Stimulated activated CD4-positive, alpha-beta T cell treated with anti-CD3 and anti-CD28 coated beads, TNF-alpha, amount 100 ng/mL, for 48 hours (primary cell): ENCODE measurements at regions not wholly inside any gene's neighbourhood (a gene's known extent, or its start where the extent isn't known, plus 50 kb on each side); places are given as distances from the start of the nearest gene placed in this dataset.
A peak's percentile ranks its signal among the peaks of the same experiment; 100 is the strongest.
"Not testable (repeated sequence)": the region's sequence is repeated elsewhere in the genome, so short reads cannot be mapped to it uniquely, and the experiment has no call there.

Source experiments
- DNase-seq, 3 donors: peaks; one replicate each; pipeline ENCODE4 v3.0.0-alpha.2; 2020; ENCODE audit warnings: low read depth in 3 of 3

DNA sequence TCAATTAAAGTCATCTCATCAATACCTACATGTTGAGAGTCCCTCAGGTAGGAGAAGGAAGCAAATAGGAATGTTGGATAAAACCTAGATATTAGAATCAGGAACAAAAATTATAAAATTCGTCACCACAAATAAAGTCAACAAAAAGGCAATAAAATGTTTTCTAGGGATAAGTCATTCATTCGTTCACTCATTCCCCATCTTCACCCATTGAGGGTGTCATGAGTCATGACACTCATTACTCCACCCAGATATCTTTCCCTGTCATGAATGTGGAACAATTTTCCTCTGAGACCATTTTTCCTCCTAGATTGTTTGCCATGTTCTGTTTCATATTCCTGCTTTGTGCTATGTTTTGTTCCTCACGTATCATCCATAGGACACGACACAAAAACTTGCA, 50.9 kb upstream of the OLIG3 start:
- no peak for DNase-seq

DNA sequence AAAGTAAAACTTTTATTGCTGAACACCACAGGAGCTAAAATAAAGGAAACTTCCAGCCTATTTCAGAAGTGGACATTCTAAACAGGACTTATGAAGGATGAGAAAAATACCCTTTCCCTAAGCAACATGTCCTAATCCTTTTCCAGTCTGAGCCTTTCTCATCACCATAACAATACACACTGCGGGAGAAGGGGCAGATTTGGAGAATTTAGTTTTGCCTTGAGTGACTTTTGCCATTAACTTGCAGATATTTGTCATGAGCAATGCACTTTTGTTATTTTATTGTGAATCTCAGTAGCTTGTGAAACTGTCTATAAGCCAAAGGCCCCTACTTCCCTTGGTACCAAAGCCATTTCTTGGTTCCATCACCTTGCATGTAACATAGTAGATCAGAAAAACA, 53.0 kb upstream of the OLIG3 start:
- DNase-seq, result no peak

DNA sequence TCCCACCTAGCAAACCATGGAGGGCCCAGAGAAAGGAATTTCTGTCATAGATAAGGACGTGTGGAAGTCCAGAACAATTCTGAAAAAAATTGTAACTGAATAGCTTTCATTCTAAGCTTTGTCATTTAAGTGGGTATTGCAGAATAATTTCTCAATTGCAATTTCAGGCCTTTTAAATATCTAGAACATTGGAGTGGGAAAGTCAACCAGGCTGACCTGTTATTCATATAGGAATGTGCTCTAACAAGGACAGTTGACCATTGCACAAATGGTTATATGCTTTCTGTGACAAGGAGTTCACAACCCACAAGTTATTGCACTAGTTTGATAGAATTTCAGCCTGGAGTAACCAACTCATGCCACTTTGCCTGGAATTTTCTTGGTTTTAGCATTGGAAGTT, 53.4 kb upstream of the OLIG3 start:
- DNase-seq, result no peak

DNA sequence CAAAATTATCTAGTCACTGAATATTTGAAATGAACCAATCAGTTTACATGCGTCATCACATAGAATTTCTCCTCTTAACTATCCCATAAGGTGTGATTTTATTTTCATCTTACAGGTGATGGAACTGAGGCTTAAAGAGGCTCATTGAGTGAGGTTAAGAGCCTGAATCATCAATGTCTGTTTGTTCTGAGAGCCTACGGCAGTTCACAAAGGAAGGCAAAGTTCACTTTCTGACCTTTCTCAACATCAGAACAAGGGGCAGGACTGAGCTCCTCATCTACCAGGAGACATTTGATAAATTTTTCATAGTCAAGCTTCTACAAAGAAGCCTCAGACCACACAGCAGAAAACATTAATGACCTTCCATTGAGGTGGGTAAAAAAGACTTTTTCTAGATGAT, 54.9 kb upstream of the OLIG3 start:
- no peak for DNase-seq

DNA sequence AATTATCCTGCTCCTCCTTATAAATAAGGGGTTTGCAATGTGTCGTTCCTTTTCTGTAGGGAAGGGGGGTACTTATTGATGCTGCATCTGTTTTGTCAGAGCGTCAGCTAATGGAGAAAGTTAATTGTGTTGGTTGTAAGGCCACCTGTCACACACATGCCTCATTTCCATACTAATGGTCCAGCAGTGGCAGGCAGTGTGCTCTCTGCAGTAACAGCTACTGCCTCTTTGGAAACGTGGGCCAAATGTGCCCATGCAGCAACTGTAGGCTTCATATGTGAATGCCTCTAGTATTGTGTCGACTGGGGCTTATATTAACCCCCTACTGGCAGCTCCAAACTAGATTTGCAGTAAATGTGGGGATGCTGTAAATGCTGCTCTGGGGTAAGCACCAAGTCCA, 56.3 kb upstream of the OLIG3 start:
- no peak for DNase-seq

DNA sequence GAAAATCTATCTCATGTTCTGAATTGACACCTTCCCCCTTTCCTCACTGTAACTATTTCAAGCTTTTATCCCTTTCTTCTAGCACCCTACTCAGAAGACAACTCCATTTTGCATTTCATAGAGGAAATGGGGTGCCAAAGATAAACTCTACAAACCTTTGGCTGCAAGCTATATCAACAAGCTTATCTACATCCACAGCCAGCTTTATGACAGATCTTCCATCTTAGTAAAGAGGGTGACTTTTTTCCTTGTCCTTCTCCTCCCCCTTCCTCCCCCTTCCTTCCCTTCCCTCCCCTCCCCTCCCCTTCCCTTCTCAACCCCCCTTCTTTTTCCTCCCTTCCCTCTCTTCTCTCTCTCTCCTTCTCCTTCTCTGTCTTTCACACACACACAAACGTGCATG, 58.0 kb upstream of the OLIG3 start:
- DNase-seq, result no peak

DNA sequence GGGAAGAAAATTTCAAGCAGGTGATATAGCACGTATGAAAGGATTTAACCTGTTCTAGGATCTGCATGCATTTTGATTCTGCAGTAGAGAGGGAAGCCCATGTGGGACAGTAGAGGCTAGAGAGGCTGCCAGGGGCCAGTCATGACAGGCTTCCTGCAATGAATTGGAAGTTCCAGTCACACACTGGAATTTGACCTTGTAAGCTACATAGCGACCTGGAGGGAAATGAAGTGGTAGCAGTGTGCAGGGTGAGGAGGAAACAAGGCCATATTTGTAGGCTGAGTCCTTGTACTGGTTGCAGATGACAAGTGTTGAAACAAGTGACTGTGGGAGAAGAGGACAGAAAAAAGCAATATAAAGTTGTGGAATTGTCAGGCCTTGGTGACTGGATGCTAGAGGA, 58.6 kb upstream of the OLIG3 start:
- DNase-seq, result no peak

DNA sequence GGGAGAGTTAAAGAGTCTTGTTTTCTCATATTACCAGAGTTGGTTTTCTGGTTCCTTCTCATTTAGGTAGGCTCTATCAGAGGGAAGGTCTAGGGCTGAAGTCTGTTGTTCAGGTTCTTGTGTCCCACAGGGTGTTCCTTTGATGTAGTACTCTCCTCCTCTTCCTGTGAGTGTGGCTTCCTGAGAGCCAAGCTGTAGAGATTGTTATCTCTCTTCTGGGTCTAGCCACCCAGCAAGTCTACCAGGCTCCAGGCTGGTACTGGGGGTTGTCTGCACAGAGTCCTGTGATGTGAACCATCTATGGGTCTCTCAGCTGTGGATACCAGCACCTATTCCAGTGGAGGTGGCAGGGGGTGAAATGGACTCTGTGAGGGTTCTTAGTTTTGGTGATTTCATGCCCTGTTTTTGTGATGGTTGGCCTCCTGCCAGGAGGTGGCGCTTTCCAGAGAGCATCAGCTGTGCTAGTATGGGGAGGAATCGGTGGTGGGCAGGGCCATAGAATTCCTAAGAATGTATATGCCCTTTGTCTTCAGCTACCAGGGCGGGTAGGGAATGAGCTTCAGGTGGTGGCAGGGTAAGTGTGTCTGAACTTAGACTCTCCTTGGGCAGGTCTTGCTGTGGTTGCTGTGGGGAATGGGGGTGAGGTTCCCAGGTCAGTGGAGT, 65.5 kb upstream of the OLIG3 start:
- DNase-seq, result peak in 1 of 3 donors; percentile 9

DNA sequence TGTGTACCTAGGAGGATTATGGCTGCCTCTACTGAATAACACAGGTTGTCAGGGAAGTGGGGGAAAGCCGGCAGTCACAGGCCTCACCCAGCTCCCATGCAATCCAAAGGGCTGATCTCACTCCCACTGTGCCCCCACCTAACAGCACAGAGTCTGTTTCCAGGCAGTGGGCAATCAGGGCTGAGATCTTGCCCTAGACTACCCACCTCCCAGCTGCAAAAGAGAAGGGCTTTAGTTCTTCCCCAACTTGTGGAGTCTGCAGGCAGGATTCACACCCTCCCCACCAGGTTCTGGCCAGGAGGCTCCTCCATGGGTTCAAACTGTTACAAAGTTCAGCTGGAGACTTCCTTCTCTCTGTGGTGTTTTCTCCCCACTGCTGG, 66.0 kb upstream of the OLIG3 start:
- DNase-seq, result no peak

DNA sequence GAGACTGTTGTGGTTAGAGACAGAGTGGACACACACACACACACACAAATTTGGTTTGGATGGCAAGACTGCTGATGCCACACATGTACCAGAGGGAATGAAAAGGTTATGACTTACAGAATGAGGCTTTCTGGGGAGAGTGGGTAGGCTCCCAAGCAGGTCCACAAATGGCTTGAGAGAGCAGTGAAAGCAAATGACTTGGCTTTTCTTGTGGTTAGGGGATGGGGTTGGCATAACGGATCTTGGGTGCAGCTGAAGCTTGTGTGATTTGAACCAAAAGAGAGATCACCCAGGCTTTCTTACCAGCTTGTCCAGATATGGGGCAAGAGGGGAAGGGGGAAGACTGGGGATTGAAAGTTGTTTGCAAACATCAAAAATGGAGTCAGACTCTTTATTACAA, 73.9 kb upstream of the OLIG3 start:
- DNase-seq, result no peak

DNA sequence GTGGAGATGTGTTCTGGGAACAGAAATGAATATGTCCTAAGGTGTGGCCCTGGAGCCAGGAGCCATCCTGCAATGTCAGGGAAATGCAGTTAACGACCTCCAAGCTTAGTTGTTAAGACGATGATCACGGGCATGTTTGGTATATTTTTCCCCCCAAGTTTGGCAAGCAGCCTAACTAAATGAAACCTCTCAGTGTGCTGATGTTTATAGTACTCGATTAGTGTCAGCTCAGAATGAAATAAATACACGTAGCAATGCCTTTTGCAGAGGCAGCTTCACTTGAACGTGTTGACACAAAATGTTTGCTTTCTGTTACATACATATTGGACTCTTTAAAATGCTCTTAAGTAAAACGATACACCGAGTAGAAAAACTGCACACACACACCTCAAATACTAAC, 76.2 kb upstream of the OLIG3 start:
- no peak for DNase-seq

DNA sequence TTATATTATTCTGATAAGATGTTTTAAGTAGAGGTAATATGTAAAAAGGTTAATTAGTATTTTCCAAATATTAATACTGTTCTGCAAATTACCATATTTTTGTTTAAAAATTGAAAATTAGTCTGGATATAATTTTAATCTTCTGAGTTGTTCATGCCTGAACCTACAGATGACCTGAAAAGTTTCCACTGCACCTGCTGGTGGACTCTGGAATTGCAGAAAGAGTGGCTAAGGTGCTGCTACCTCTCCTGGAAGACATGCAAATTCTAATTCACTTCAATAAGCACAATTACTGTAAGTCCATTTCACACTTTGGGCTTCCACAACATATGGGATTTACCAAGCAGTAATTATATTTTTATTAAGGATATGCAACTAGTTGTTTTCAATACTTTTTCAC, 77.7 kb upstream of the OLIG3 start:
- peak; percentile 17 to 52 (median 48) for DNase-seq

DNA sequence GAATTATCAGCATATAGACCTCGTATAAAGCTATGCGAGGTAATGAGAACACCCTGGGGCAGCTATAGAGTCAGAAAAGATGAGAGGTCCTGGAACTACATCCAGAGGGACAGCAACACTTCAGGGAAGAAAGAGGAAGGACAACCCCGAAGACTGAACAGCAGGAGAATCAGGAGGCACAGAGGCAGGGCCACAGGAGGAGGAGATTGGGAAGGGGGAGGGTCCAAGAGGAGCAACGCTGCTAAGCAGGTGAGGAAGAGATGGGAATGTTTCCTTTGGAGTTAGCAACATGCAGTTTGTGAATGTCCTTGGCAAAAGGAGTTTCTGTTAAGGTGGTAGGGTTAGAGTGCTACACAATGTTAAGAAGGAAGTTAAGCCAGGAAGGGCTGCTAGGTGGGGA, 79.5 kb upstream of the OLIG3 start:
- no peak for DNase-seq

DNA sequence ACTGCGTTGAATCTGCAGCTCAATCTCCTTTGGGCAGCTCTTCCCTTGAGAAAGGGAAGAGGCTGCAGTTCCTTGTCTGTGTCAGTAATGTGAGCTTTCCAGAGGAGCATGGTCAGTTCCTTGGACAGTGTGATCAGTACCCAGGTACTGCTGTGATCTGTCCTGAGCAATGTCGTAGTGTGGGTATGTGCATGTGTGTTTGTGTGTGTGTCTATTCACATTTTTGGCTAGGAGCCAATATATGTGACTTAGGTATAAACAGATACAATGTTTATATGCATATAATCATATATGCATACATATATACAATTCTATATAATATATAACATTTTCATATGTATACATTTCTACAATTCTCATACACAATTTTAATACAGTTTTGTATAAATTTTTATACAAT, 85.4 kb upstream of the OLIG3 start:
- DNase-seq, result no peak

DNA sequence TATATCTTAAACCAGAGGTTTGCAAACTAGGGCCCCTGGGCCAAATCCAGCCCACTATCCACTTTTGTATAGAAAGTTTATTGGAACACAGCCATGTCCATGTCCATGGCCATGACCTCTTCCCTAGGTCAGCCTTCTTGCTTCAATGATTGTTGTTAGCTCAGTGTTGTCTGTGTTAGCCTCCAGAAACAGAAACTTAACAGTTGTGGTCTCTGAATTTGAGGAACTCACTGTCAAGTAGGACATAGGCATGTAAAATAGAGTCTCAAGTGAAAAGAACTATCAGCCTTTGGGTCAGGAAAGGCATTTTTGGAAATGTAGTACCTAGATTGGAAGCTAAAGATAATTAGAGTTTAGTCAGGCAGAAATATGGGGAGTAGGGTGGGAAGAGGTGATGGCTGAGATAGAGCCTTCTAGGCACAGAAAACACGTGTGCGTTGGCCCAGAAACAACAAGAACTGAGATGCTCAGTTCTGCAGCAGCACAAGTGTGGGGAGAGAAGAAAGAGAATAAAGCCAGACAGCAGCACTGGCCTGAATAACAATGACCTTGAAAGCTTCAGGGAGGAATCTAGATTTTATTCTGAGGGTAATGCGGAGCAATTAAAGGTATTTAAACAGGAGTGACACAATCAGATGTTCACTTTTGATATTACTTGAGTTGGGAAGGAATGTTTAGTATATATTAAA, 87.0 kb upstream of the OLIG3 start:
- no peak for DNase-seq

DNA sequence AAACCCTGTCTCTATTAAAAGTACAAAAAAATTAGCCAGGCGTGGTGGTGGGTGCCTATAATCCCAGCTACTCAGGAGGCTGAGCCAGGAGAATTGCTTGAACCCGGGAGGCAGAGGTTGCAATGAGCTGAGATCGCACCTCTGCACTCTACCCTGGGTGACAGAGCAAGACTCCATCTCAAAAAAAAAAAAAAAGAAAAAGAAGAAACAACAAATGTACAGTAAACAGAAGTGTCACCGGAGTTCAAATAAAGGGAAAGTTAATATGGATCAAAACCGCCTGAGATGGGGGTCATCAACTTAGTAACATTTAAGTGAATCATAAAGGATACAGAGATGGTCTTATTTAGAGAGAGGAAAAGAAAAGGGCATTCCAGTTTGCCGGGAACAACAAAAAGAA, 89.3 kb upstream of the OLIG3 start:
- DNase-seq, result not testable (repeated sequence)

DNA sequence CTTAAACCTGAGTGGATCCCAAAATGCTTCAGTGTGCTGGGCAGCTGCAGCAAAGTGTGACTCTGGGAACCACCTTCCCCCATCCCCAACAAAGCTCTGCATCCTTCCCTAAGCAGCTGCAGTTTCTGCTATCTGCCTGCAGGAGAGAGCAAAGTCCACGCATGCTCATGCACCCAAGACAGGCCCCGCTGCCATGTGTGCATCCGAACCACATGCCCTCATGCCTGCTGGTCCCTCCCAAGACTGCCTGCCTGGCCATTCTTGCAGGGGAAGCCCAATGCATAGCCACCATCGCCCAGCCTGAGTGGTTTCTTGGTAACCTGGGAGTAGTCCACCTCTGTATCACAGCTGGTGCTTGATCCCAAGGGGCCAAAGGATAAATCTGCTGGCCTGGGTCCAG, 94.3 kb upstream of the OLIG3 start:
- no peak for DNase-seq

DNA sequence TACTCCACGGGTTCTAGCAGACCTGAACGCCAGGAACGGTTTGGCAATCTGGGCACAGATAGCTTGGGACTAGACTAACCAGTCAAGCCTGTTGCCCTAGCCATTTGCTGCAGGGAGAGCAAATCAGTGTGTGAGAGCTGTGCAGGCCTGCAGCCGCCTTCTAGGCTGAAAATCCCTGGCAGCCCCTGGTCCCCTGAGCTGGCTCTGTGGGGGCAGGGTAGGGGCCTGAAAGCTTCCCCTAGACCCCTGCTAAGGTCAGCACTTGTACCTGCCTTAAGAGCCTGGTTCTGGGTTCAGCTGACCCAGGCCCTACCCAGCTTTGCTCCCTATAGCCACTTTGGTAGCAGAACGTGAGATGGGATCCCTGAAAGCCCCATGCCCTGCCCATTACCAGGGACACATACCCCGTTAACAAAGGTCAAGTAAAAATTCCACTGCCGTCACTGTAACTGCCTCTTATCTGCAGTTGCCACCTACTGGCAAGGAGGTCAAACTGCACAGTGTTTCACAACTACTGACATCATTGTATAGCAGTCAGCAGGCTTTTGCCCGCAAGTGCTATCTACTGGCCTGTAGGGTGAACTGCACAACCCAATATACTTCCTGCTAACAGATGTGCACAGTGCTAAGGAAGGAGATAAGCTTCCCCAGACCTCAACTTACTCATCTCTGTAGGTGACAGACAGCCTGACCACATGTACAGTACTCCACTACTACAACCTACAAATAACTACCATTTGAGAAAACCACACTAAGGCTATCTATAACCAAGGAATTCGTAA, 95.1 kb upstream of the OLIG3 start:
- DNase-seq, result peak; percentile 17 to 48 (median 19)

DNA sequence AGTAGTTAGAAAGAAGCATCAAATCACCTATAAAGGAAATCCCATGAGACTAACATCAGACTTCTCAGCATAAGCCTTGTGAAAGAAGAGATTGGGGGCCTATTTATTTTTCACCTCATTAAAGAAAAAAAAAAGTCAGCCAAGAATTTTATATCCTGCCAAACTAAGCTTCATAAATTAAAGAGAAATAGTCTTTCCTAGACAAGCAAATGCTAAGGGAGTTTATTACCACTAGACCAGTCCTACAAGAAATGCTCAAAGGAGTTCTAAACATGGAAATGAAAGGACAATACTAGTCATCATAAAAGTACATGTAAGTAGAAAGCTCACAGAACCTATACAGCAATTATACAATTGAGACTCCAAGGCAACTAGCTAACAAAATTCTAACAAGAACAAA, 96.5 kb upstream of the OLIG3 start:
- DNase-seq, result no peak

DNA sequence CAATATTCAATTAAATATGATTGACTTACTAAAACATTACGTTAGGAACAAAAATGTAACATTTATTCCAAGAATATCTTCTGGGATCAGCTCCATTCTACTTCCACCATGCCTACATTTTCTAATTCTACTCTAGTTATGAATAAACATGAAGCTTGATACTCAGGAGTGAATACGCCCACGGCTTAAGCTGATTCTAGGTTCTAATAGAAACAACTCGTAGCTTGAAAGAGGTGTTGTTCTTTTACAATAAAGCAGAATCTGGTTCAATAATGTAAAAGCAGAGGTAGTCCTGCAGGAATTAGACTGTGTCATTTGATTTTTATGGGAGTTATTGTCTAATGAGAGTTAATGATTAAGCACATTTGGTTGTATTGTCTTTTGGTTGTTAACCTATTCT, 107.3 kb upstream of the OLIG3 start:
- DNase-seq, result no peak

DNA sequence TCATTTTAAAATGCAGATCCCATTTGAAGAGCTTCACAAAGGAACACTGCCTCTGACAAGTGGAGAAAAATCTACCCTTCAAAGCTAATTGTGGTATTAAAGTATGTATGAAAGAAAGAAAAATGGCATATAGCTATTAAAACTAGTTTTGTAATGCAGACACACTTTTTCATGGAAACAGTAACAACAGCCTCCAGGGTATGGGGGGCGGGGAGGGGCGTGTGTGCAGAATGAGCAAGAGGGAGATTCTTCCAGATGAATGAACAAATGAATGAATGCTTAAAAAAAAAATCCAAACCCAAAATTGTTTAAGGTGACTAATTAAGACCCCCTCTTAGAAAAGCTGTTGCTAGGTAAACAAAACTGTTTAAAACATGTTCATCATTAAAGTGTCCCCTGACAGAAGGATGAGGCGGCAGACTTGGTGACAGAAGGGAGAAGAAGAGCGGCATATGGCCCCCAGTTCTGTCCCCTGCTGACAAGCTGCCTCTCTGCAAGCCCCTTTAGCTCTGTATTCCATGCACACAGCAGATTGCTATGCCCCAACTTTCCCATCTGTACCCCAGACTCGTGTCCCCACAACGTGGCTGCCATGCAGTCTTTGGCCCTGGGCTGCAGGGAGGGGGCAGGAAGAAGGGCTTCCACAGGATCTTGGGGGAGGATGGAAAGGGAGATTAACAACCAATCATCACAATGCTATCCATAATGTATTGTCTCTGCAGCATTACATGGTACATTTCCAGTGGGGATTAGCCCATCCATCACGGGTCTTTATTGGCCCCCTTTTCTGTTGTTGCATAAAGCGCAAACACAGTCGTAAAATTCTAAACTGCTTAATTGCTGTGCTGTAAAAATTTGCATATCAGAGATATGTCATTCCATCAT, 108.4 kb upstream of the OLIG3 start:
- DNase-seq, result no peak

DNA sequence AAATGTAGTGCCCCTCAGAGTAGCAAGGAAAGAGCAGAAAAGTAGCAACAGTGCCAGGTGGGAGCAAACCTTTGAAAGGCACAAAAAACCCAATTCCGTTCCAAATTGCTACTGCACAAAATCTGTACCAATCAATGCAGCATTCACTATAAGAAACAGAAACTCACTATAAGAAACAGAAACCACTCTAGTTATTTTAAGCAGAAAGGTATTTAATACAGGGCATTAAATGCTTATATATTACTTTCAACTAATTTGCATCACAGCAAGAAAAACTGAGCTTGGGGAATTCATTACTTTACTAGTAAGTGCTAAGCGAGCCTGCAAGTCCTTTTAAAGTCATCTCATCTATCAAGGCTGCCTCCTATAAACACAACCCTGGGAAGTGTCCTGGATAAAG, 116.5 kb upstream of the OLIG3 start:
- no peak for DNase-seq
